SW480 (cell line): ENCODE measurements at regions not wholly inside any gene's neighbourhood (a gene's known extent, or its start where the extent isn't known, plus 50 kb on each side); places are given as distances from the start of the nearest gene placed in this dataset.

Experiments used
- DNase-seq: peaks from one replicate; pipeline ENCODE4 v3.0.0-alpha.2; 2016; ENCODE audit warnings: low spot score

GRCh38 chr11:42482822-42483221 lies 829.0 kb upstream of the API5 start:
- no peak for DNase-seq

GRCh38 chr11:42490506-42490905 lies 821.3 kb upstream of the API5 start:
- no peak for DNase-seq

- no peak for DNase-seq
These were observed 817.3 kb upstream of the API5 start for GRCh38 chr11:42494459-42494858.

- no peak for DNase-seq
These were observed 812.8 kb upstream of the API5 start for GRCh38 chr11:42498971-42499370.

GRCh38 chr11:42502151-42502550 lies 809.6 kb upstream of the API5 start:
- DNase-seq = no peak

- DNase-seq = no peak
These were observed 789.8 kb upstream of the API5 start for GRCh38 chr11:42521994-42522393.

GRCh38 chr11:42524534-42525227 lies 787.1 kb upstream of the API5 start:
- DNase-seq = peak; percentile 51

GRCh38 chr11:42526426-42526825 lies 785.4 kb upstream of the API5 start:
- no peak for DNase-seq

- no peak for DNase-seq
These were observed 783.3 kb upstream of the API5 start for GRCh38 chr11:42528471-42528870.

GRCh38 chr11:42528911-42529310 lies 782.9 kb upstream of the API5 start:
- DNase-seq = no peak

GRCh38 chr11:42536611-42537360 lies 775.0 kb upstream of the API5 start:
- no peak for DNase-seq

- DNase-seq = no peak
These were observed 769.5 kb upstream of the API5 start for GRCh38 chr11:42542336-42542735.

GRCh38 chr11:42543844-42544419 lies 767.9 kb upstream of the API5 start:
- no peak for DNase-seq

- DNase-seq = no peak
These were observed 767.1 kb upstream of the API5 start for GRCh38 chr11:42544726-42545125.

- DNase-seq = no peak
These were observed 765.8 kb upstream of the API5 start for GRCh38 chr11:42545954-42546353.

- DNase-seq = no peak
These were observed 759.0 kb upstream of the API5 start for GRCh38 chr11:42552786-42553185.

- DNase-seq = peak; percentile 2
These were observed 756.6 kb upstream of the API5 start for GRCh38 chr11:42555190-42555589.

- DNase-seq = no peak
These were observed 740.5 kb upstream of the API5 start for GRCh38 chr11:42571131-42571877.

- DNase-seq = no peak
These were observed 739.8 kb upstream of the API5 start for GRCh38 chr11:42571878-42572610.

- no peak for DNase-seq
These were observed 735.5 kb upstream of the API5 start for GRCh38 chr11:42576318-42576717.

GRCh38 chr11:42589286-42589685 lies 722.5 kb upstream of the API5 start:
- no peak for DNase-seq

- DNase-seq = no peak
These were observed 720.0 kb upstream of the API5 start for GRCh38 chr11:42591841-42592240.
